ENCODE measurements at regions not wholly inside any gene's neighbourhood (a gene's known extent, or its start where the extent isn't known, plus 50 kb on each side); places are given as distances from the start of the nearest gene placed in this dataset.

DNA sequence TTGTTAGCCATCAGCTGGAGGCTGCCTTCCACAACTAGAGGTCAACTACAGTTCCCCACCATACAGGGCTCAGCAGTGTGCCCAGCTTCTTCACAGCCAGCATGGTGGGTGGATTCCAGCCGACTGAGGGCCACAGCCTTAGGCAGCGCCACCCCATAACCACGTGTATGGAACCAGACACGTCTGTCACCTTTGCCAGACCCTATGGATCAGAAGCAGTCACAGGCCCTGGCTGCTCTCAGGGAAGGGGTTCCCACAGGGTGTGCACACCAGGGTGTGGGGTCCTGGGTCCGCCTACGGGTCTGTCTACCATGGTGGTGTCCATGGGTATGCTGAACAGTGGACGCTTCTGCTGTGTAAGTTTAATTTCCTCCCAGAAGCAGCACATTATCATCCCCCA is 265.0 kb upstream of the FOXF1 start:
- TF ChIP-seq CTCF (optimal IDR thresholded peaks at IDR 0.05 in 1 of 3, IDR thresholded peaks at IDR 0.05 in 1 of 3, conservative IDR thresholded peaks at IDR 0.05 in 1 of 3; ENCODE audit: extremely low read depth in 1 of 3, insufficient read depth in 2 of 3, low read length in 3 of 3) (no peak), EZH2 (IDR thresholded peaks at IDR 0.05; ENCODE audit: low read length) (no peak)

Data from keratinocyte (primary cell).